Endothelial cell (in vitro differentiated cells): ENCODE measurements at regions not wholly inside any gene's neighbourhood (a gene's known extent, or its start where the extent isn't known, plus 50 kb on each side); places are given as distances from the start of the nearest gene placed in this dataset.

Experiments
- DNase-seq: peaks from one replicate; pipeline ENCODE4 v3.0.0; 2021; ENCODE audit warnings: low spot score
- H3K27ac Mint-ChIP-seq: one replicate; pipeline ENCODE4 v1.8.0; 2021; ENCODE audit warnings: mixed read lengths, inconsistent platforms; ENCODE audit not compliant: unreplicated experiment
- H3K27me3 Mint-ChIP-seq: one replicate; pipeline ENCODE4 v1.8.0; 2021; ENCODE audit warnings: mild to moderate bottlenecking, moderate library complexity, mixed read lengths, inconsistent platforms; ENCODE audit not compliant: unreplicated experiment
- H3K36me3 Mint-ChIP-seq: one replicate; pipeline ENCODE4 v1.8.0; 2021; ENCODE audit warnings: mild to moderate bottlenecking, low read depth, mixed read lengths, inconsistent platforms; ENCODE audit not compliant: unreplicated experiment
- H3K4me1 Mint-ChIP-seq: one replicate; pipeline ENCODE4 v1.8.0; 2021; ENCODE audit warnings: mild to moderate bottlenecking, mixed read lengths, inconsistent platforms; ENCODE audit not compliant: unreplicated experiment
- H3K4me3 Mint-ChIP-seq: one replicate; pipeline ENCODE4 v1.8.0; 2021; ENCODE audit warnings: mild to moderate bottlenecking, mixed read lengths, inconsistent platforms; ENCODE audit not compliant: unreplicated experiment
- H3K9me3 Mint-ChIP-seq: one replicate; pipeline ENCODE4 v1.8.0; 2021; ENCODE audit warnings: mixed read lengths, inconsistent platforms; ENCODE audit not compliant: unreplicated experiment
- TF ChIP-seq, protein P1 (sequence below): fragments of 200-600 bp; sonication (generic); IDR thresholded peaks from one replicate; pipeline ENCODE4 v1.5.0; 2021; ENCODE audit warnings: antibody characterized with exemption; ENCODE audit not compliant: unreplicated experiment

DNA sequence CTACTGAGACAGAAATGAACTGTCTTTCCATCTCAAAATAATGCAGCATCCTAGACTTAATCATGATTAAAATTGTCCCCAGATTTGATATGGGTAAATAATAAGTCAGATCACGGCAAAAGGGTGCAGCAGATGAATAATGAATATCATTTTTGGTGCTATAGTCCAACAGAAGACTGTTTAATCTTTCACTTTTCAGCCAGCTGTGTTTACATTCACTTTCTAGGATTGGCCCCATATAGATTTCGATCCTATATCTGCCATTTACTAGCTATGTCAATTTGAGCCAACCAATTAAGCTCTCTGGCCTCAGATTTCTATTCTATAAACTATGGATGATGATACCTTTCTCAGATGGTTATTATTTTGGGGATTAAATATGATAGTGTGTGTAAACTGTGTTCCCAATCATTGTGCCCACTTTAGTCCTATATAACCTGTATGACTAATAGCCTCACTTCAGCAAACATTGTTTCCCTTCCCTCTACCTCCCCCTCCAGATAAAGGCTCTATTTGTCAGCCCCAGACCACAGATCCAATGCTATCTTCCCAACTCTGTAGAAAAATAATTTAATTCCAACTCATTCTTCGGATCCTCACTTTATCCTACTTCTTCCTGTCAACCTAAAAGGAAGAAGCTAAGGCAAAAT is 53.6 kb upstream of the NT5E start:
- no peaks in the 10 kb centered on the region for H3K9me3 Mint-ChIP-seq
- TF ChIP-seq, protein P1, sequence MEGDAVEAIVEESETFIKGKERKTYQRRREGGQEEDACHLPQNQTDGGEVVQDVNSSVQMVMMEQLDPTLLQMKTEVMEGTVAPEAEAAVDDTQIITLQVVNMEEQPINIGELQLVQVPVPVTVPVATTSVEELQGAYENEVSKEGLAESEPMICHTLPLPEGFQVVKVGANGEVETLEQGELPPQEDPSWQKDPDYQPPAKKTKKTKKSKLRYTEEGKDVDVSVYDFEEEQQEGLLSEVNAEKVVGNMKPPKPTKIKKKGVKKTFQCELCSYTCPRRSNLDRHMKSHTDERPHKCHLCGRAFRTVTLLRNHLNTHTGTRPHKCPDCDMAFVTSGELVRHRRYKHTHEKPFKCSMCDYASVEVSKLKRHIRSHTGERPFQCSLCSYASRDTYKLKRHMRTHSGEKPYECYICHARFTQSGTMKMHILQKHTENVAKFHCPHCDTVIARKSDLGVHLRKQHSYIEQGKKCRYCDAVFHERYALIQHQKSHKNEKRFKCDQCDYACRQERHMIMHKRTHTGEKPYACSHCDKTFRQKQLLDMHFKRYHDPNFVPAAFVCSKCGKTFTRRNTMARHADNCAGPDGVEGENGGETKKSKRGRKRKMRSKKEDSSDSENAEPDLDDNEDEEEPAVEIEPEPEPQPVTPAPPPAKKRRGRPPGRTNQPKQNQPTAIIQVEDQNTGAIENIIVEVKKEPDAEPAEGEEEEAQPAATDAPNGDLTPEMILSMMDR, result no peak
- H3K27ac Mint-ChIP-seq, result no peak overlapping the region
- peaks cover 2% of the 10 kb centered on the region for H3K27me3 Mint-ChIP-seq
- H3K4me3 Mint-ChIP-seq, result no peak overlapping the region
- peaks cover 13% of the 10 kb centered on the region for H3K4me1 Mint-ChIP-seq
- H3K36me3 Mint-ChIP-seq, result no peaks in the 10 kb centered on the region
- no peak for DNase-seq

DNA sequence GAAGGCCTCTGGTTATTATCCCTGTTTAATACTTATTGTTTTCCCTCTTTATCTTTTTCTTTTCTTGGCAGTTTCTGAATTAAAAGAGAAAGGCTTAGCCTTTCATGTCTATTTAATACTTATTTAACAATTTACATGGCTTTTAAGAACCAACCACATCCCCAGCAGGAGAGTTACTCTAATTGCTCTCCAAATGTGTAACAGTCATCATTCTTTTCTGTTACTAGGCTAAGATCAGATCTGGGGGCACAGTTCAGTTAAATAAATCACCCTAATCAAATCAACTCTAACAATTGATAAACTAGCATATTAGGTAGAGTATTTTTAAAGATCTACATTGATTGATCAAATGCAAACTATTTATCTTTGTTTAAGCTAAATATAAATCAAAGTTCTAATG is 54.1 kb upstream of the NT5E start:
- peaks cover 2% of the 10 kb centered on the region for H3K27me3 Mint-ChIP-seq
- peaks cover 8% of the 10 kb centered on the region for H3K4me1 Mint-ChIP-seq
- H3K4me3 Mint-ChIP-seq, result no peak overlapping the region
- TF ChIP-seq, protein P1, result no peak
- no peak for DNase-seq
- H3K27ac Mint-ChIP-seq, result no peak overlapping the region
- H3K9me3 Mint-ChIP-seq, result no peaks in the 10 kb centered on the region
- H3K36me3 Mint-ChIP-seq, result no peaks in the 10 kb centered on the region

DNA sequence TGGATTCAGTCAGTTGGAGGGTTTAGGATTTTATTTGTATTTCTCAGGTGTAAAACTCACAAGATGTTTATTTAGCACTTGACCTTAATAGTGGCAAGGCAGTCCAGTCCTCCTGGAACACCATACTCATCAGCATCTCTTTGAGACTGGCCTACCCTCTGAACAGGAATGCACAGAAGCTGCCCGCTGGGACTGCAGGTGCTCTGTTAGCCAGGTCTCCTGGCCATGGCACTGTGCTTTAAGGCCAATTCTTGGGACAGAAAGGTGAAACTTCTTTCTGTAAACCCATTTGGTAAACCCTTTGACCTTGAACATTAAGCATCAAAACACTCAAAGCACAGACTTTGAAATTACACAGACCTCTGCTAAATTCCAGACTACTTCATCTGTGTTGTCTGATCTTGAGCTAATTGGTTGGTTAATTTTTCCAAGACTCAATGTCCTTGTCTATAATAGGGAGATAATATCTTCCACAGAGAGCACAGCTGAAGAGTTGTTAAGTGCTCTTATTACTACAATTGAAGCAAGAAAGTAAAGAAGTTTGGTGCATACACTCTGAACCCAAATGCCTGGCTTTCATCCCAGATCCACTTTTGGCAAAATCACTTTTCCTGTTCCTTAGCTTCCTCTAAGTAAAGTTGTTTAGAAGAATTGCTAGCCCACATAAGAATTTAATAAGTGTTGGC is 54.9 kb upstream of the NT5E start:
- peaks cover 2% of the 10 kb centered on the region for H3K27me3 Mint-ChIP-seq
- H3K4me3 Mint-ChIP-seq, result no peak overlapping the region
- H3K4me1 Mint-ChIP-seq, result peaks cover 8% of the 10 kb centered on the region
- H3K27ac Mint-ChIP-seq, result no peak overlapping the region
- no peaks in the 10 kb centered on the region for H3K36me3 Mint-ChIP-seq
- H3K9me3 Mint-ChIP-seq, result no peaks in the 10 kb centered on the region
- no peak for DNase-seq
- TF ChIP-seq, protein P1, result no peak

DNA sequence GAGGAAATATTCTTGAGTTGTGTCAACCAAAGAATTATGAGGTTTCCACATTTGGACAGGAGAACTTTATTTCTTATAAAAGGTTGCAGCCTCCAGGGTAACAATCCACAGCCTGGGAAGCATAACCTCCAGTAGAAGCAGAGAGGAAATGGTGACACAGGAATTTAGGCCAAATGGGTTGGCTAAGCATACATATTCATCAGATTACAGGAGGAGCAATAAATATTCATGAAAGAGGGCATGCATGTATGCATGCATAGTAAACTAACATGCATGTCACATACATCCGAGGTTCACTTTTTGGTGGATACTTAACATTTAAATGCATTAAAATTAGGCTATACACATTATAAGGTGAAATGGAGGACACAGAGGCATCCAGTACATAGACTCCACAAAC is 55.7 kb upstream of the NT5E start:
- Mint-ChIP-seq H3K27ac (no peak overlapping the region), H3K9me3 (no peaks in the 10 kb centered on the region)
- DNase-seq, result no peak

DNA sequence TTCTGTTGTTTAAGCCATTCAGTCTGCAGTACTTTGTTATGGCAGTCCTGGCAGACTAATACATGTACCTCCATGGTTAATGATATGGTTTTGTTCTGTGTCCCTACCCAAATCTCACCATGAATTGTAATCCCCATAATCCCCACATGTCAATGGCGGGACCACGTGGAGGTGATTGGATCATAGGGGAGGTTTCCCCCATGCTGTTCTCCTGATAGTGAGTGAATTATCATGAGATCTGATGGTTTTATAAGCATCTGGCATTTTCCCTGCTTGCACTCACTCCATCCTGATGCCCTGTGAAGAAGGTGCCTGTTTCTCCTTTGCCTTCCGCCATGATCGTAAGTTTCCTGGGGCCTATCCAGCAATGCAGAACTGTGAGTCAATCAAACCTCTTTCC is 57.5 kb upstream of the NT5E start:
- DNase-seq, result no peak
- Mint-ChIP-seq H3K9me3 (no peaks in the 10 kb centered on the region), H3K27ac (no peak overlapping the region), H3K36me3 (no peaks in the 10 kb centered on the region), H3K27me3 (no peaks in the 10 kb centered on the region), H3K4me1 (peaks cover 8% of the 10 kb centered on the region), H3K4me3 (no peak overlapping the region)
- TF ChIP-seq, protein P1, result no peak

More for the DNA sequence above, 55.7 kb upstream of the NT5E start:
- Mint-ChIP-seq H3K4me1 (peaks cover 8% of the 10 kb centered on the region), H3K4me3 (no peak overlapping the region), H3K36me3 (no peaks in the 10 kb centered on the region), H3K27me3 (peaks cover 2% of the 10 kb centered on the region)
- TF ChIP-seq, protein P1, result no peak
